ENCODE measurements at regions not wholly inside any gene's neighbourhood (a gene's known extent, or its start where the extent isn't known, plus 50 kb on each side); places are given as distances from the start of the nearest gene placed in this dataset. TPM values are rescaled to one million over a fixed set of nuclear protein-coding genes. Genes with fewer than 3 reads are reported as not detected.

DNA sequence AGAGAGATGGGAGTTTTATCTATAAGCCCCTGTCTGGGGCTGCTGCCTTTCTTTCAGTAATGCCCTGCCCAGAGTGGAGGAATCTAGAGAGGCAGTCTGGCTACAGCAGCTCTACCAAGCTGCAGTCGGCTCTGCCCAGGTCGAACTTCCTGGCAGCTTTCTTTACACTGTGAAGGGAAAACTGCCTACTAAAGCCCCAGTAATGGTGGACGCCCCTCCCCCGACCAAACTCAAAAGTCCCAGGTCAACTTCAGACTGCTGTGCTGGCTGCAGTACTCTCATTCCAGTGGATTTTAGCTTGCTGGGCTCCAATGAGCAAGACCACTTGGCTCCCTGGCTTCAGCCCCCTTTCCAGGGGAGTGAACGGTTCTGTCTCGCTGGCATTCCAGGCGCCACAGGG, 65.9 kb upstream of the RARB start:
- H3K4me3 ChIP-seq (ENCODE audit: low read depth, low read length), result no peak overlapping the region
- no peak for DNase-seq (ENCODE audit: low read depth)
- TF ChIP-seq, protein P1, sequence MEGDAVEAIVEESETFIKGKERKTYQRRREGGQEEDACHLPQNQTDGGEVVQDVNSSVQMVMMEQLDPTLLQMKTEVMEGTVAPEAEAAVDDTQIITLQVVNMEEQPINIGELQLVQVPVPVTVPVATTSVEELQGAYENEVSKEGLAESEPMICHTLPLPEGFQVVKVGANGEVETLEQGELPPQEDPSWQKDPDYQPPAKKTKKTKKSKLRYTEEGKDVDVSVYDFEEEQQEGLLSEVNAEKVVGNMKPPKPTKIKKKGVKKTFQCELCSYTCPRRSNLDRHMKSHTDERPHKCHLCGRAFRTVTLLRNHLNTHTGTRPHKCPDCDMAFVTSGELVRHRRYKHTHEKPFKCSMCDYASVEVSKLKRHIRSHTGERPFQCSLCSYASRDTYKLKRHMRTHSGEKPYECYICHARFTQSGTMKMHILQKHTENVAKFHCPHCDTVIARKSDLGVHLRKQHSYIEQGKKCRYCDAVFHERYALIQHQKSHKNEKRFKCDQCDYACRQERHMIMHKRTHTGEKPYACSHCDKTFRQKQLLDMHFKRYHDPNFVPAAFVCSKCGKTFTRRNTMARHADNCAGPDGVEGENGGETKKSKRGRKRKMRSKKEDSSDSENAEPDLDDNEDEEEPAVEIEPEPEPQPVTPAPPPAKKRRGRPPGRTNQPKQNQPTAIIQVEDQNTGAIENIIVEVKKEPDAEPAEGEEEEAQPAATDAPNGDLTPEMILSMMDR (IDR thresholded peaks at IDR 0.05; ENCODE audit: insufficient read depth, low read length), result no peak

DNA sequence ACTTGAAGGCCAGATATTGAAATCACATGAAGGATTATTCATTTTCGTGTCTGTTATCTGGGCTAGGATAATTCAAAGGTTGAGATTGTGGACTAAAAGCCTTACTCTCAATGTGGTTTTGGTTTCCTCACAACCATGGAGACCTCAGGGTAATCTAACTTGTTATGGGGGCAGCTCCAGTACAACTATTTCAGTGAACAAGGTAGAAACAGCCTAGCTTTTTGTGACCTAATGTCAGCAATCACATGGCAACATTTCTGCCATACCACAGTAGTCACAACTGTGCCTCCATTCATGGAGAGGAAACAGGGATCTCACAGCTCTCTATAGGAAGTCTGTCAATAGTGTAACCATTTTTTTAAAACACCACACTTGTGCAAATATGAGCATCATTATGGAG, 62.4 kb upstream of the RARB start:
- no peak overlapping the region for H3K4me3 ChIP-seq (ENCODE audit: low read depth, low read length)
- DNase-seq (ENCODE audit: low read depth), result no peak
- TF ChIP-seq, protein P1 (IDR thresholded peaks at IDR 0.05; ENCODE audit: insufficient read depth, low read length), result no peak

DNA sequence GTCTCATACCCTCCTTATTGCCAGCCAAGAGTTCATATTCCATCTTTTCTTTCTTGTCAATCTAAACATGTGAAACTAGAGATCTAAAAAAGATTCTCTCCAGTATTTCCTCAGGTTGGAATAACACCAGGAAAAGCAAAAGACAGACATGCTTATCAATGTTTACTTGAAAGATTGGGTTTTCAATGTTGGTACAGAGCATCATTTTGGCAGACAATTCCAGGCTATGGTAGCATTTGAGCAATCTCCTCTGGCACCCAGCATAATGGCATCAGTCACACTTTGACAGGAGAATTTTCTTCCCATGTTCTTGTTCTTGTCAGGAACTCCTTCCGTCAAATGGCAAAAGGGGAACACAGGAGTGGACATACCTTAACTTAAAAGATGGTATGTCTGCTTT, 61.0 kb upstream of the RARB start:
- DNase-seq (ENCODE audit: low read depth), result no peak
- no peak overlapping the region for H3K4me3 ChIP-seq (ENCODE audit: low read depth, low read length)
- TF ChIP-seq, protein P1 (IDR thresholded peaks at IDR 0.05; ENCODE audit: insufficient read depth, low read length), result no peak

DNA sequence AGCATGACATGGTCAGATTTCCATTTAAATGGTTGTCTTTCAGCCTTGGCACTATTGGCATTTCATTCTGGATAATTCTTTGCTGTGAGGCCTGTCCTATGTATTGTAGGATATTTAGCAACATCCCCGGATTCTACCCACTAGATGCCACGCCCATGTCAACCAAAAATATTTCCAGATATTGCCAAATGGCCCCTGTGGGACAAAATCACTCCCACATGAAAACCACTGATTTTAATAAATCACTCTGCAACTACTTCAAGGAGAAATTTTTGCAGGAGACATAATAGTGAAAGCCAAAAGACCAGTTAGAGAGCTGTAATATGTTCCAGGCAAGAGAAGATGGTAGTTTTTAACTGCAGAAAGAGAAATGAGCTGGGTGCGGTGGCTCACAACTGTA, 55.9 kb upstream of the RARB start:
- peak; percentile 16 for DNase-seq (ENCODE audit: low read depth)
- no peak overlapping the region for H3K4me3 ChIP-seq (ENCODE audit: low read depth, low read length)
- TF ChIP-seq, protein P1 (IDR thresholded peaks at IDR 0.05; ENCODE audit: insufficient read depth, low read length), result no peak

DNA sequence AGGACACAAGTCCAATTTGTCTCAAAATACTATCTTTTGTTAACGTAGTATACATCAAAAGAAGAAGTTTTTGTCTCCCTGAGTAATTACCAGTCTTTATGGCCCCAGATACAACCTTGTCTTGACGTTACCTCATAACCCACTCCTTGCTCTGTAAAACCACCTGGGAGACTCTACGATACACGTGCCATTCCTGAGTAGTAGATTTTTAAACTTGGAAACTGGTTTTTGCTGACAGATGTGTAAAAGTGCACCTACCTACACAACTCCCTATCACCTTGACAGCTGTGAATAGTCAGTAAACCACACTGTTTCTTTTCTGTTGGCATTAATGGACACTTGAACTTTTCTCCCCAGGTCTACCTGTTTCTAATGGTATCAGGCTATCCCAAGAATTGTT, 51.7 kb upstream of the RARB start:
- no peak for DNase-seq (ENCODE audit: low read depth)
- H3K4me3 ChIP-seq (ENCODE audit: low read depth, low read length), result no peak overlapping the region
- TF ChIP-seq, protein P1 (IDR thresholded peaks at IDR 0.05; ENCODE audit: insufficient read depth, low read length), result no peak

DNA sequence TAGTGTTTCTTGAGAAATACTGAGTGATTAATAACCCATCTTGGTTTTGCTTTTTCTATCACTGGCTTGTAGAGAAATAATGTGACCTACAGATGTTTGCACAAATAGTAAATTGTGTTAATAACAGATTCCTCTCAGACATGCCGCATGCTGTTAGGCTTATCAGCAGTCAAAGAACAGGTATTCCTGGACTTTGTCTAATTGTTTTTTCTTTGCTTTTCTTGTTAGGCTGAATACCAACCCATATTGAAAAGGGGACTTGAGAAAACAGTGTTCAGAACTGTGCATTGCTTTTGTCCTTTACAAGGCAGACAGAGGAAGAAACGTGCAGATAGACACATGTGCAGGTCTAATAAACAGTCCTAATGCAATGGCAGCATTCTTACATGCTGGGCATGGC, 51.0 kb upstream of the RARB start:
- no peak for DNase-seq (ENCODE audit: low read depth)
- no peak overlapping the region for H3K4me3 ChIP-seq (ENCODE audit: low read depth, low read length)
- TF ChIP-seq, protein P1 (IDR thresholded peaks at IDR 0.05; ENCODE audit: insufficient read depth, low read length), result no peak

Small RNA genes in the stretch of these regions (small RNA-seq; reads per million reads assigned to genes)
- gene RN7SL216P (not detected), gene RNA5SP125 (not detected), gene RNA5SP126 (not detected)
